Left hindlimb (tissue), 1 donor: ENCODE measurements at regions not wholly inside any gene's neighbourhood (a gene's known extent, or its start where the extent isn't known, plus 50 kb on each side); places are given as distances from the start of the nearest gene placed in this dataset.

ENCODE experiments used
- DNase-seq: peaks from one replicate; pipeline ENCODE4 v3.0.0-alpha.2; 2018

DNA sequence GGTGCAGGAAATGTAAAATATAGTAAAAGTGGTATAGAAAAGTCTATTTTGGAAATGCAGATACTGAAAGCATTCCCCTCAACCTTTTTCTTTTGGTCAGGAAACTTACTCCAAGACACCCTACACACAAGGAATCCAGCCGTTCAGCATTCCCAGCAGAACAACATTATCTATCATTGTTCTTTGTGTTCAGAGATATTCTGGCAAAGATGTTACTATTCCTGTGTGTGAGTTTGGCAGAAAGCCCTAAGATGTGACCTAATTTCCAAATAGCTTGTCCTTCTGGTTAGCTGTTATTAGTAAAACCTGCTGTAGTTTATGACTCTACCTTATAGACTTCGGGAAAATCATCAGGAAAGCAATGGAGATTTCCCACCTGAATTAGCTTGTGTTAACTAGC is 78.1 kb upstream of the PELI1 start:
- DNase-seq, result no peak

DNA sequence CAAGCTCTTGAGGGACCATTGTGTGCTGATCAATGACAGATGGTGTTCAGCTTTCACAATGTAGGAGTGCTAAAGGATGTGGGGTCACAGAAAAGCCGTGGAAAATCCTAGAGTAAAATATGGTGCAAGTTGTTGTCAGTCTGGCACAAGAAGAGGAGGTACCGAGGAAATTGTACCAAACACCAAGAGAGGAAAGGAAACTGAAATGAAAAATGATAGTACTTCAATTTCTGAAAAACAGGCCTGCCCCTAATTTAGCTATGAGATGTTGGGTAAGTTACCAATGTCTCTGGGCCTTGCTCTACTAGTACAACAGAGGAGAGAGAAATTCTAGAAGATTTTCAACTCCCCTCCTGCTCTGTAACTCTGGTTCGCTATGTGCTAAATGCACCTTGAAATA is 78.8 kb upstream of the PELI1 start:
- DNase-seq, result no peak

DNA sequence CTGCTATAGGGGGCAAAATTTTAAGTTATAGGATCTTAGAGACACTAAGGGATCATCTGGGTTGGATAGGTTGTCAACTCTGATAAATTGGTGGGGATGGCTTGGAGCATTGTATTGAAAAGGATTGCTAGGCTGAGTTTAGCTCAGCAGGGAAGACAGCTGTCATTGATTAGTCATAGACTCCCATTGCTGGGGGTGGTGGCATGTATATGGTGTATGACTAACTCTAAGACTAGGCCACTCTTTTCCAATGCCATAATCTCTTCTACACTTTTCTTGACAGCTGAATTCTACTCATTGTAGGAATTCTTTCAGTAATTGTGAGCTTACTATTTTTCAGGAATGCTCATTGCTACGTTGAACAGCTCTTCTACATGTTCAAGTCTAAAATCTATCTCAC is 81.3 kb upstream of the PELI1 start:
- DNase-seq, result no peak

DNA sequence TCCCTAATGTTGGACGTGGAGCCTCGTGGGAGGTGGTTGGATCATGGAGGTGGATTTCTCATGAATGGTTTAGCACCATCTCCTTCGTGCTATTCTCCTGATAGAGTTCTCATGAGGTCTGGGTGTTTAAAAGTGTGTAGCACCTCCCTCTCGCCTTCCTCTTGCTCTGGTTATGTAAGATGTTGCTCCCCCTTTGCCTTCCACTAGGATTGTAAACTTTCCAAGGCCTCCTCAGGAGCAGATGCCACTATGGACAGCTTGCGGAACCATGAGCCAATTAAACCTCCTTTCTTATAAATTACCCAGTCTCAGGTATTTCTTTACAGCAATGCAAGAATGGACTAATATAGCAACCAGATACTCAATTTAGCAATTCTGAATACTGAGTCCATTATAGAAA is 82.4 kb upstream of the PELI1 start:
- DNase-seq, result no peak

DNA sequence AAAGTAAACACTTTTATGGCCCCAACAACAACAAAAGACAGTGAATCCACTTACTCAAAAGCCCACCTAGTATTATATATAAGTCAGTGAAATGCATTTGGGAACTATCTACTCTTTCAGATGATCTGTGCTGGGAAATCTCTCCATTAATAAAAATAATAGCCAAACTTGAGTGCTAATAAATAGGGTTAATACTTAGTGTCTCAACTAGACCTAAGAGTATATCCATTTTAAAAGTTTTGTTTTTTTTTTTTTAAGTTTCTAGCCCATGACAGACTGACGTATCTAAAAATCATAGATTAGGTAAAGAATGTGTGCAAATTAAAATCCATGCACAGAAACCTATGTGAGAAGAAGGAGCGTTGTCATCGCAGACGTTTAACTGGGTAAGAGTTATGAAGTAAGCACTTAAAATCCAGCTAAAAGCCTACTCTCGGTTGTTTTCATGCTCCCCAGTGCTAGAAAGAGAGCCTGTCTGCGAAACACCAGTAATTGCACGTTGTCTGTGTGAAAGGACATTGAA is 83.4 kb upstream of the PELI1 start:
- DNase-seq, result no peak

DNA sequence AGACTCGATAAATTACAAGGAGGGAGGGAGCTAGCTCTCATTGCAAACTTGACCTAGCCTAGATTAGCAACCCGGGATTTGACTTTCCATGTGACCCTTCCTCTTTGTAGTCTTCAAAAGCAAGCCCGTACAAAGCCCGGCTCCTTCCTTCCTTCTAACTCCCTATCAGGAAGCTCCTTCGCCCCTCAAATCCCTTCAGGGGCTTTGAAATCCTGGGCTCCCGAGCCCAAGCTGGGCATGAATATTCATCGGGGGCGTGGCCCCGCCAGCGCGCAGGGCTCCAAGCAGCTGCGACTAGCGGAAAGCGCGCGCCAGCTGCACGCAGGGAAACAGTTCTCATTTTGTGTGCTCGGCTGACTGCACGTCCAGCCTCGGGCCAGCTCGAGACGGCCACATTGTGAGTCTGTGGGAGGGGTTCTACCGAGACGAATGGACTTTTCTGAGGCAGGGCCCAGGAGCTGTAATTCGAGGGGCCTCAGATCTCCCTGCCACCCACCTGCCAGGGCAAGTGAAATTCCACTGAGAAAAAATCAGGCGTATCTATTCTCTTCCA is 84.0 kb upstream of the PELI1 start:
- peak; percentile 89 for DNase-seq

DNA sequence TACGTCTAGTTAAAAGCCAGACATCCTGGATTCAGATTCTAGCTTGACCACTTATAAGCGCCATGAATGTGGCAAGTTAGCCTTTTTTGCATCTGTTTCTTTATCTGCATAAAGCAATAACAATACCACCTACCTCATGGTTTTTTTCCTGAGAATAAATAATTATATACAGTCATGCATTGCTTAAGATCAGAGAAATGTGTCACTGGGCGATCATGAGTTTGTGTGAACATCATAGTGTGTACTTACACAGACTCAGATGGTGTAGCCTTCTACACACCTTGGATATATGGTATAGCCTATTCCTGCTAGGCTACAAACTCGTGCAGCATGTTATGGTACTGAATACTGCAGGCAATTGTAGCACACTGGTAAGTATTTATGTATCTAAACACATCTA is 84.7 kb upstream of the PELI1 start:
- no peak for DNase-seq

DNA sequence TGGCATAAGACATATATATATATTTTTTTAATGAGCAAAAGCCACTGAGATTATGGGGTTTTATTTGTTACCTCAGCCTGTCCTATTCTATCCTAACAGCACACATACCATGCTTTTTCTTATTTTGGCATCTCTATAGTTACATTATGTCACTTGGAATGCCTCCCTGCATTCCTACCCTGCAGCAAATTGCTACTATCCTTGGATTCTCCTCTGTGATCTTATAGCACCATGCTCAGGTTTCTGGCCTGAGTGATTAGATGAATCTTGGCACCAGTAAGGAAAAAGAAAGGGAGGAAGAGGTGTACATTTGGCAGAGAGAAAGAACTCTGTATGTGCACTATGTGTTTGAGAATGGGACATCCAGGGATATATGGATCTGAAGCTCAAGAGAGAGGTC is 86.3 kb upstream of the PELI1 start:
- no peak for DNase-seq

DNA sequence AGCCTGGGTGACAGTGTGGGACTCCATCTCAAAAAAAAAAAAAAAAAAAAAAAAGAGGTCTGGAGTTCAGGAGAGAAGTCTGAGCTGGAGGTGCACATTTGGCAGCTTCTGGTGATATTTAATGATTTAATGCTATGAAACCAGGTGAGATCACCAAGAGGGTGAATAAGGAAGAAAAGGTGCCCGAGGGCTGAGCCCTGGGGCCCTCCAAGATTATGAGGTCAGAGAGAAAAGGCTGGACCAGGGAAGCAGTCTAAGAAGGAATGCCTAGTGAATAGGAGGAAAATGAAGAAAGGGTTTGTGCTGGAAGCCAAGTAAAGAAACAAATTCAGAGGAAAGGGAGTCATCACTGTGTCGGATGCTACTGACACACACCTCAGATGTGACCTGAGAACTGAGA is 88.0 kb upstream of the PELI1 start:
- DNase-seq, result no peak

DNA sequence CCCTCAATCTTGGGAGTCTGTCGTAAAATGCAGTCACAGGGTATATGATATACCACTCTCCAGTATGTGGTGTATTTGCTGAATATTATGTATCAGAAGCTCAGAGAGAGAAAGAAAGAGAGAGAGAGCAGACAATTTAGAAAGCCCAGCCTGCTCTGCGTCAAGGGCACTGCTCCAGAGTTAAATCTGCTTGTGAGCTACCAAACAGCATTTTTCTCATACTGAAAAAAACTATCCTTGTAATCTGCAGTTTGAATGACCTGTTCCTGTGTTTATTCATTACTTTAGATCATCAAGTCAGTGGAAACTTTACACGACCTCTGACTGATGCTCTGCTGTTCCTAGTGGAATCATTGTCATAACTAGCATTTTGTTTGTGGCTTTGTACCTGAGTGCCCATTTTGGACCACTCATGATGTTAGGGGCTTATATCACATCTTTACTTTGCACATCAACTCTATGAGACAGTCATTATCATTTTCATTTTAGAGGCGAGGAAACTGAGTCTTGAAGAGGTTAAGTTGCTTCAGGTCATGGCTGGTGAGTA is 89.2 kb upstream of the PELI1 start:
- DNase-seq, result no peak

DNA sequence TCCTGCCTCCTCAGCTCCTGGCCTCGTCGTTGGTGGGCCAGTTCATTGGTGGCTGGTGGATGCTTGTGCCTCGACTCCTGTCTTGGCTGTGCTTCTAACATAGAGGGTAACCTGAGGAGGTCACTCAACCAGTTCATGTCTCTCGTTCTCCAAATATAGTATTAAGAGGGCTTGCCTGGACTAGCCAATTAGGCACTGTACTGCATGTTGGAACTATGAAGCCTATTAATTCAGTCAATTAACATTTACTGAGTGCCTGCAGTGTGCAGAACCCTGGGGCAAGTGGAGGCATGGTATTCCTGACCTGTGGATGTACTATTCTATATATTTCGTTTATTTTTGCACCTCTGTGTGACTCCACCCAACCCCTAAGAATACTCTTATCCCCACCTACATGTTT is 89.9 kb upstream of the PELI1 start:
- no peak for DNase-seq

DNA sequence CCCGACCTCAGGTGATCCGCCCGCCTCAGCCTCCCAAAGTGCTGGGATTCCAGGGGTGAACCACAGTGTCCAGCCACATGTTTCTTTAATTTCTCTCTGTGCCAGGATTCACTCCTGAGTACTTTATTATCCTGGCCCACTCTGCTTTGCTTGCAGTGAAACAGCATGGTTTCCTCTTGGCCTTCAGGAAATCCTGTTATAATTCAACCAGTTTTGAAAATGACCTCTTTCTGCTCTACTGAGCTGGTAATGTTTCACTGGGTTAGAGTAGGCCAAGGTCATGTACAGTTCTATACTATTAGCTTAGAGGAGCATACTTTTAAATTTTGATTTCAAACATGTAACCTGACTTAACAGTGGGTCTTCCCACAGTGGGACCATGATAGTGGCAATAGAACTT is 90.6 kb upstream of the PELI1 start:
- no peak for DNase-seq

DNA sequence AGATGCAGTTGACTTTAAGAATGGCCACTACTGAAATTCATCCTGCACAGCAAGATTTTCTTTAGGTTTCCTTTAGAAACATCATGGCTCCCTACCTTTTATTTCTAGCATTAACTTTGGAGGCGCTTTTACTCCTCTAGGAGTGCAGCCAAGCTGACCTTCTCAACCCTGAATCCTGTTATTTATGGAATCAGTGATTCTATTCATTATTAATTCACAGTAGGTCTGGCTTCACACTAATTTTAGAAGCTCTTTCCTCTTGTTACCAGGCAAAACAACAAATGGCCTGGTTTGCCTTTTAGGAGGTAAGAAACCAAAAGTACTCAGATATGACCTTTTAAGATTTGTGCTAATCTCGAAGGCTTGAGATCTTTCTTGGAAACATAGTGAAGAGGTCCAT is 93.0 kb upstream of the PELI1 start:
- no peak for DNase-seq

DNA sequence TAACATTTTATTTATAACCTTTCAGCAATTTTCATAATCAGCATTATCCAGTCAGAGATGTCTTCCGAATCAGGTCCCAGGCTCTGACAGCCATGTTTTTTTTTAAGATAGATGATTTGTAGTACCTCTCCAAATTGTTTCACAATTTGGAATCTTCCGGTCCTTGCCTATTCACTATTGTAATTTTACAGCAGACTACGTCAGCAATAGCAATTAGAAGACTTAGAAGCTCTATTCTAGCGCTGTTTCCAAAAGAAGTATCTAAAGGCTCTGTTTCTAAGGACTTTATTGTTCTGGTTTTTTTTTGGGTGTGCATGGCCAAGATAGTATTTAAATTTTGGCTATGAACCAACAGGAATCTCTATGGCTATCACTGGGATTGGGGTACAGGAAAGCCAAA is 94.6 kb upstream of the PELI1 start:
- no peak for DNase-seq

DNA sequence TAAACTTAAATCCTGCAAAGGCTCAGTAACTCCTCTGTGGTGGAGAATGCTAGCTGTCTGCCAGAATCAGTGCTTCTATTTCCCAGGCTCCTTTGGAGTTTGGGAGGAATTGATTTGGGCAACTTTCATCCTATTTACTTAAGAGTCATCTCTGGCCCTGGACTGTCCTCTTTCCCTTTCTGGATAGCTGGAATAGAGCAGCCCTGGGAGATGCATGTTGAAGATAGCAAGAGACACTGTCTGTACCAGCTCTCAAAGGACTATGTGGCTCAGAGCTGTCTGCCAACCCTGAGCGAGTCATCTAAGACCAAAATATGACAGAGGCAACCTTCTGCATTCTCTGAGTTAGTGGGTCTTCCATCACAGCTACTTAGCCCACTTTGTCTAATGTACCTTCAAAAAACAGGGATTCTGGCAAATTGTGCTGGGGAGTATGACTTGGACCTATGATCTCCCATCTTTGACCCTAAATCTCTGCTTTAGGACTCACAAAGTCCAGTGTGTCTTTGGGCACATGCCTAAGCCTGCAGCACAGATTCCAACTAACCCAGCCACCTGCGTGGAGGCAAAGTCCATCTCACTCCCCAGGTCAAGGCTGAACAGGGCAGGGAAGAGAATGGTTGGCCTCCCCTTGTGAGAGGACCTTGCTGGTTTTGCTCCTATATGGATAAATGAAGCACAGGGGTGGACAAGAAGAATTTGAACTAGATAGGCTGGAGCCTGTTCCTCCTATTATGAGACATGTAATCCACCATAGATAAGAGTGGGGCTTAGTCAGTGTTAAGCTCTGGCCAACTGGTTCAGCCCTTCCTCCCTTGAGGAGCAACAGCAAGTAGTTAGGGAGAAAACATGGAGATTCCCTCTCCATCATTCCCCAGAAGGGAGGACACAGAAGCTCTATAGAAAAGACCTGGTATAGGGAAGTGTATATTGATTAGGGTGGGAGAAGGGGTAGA is 99.1 kb upstream of the PELI1 start:
- DNase-seq, result no peak

DNA sequence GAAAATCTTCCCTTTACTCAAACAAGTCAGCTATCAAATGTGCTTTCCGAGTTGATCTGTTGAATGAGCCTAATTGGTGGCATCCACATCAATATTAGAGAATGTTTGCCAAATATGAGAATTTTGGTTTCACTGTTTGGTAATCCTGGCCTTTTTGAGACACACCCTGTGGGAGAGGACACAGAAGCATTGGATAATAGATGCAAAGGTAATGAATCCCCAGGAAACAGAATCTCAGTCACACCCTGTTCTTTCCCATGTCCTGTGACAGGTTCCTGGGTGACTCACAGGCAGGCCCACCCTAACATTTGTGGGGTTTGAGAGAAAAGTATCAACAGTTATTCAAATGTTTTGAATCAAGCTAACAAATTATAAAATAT is 99.8 kb upstream of the PELI1 start:
- no peak for DNase-seq

DNA sequence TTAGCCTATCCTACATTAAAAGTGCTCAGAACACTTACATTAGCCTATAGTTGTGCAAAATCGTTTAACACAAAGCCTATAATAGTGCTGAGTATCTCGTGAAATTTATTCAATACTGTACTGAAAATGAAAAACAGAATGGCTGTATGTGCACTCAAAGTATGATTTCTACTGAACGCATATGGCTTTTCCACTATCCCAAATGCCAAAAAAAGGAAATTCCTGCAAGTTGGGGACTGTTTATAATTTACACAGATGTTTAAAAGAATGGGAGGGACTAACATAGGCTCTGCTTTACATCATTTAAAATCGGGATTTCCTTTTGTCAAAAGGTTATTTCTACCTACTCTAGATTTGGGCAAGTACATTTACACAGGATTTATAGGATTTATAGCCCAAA is 101.4 kb upstream of the PELI1 start:
- no peak for DNase-seq

DNA sequence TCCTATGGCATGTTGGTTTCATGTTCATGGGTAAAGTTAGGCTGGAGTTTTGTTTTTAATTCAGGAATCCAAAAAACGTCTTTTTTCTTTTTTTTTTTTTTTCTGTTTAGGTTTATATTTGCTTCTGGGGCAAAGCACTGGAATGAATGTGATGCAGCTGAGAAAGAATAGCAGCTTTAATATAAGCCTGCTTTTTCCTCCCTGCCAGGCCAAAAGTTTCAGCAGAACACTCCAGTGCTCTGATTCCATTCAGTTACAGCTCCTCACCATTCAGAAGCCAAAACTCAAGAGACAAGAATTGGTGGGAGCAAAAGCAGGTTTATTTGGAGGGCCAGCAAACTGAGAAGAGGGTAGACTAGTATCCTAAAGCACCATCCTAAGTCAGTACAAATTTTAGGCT is 102.7 kb upstream of the PELI1 start:
- DNase-seq, result no peak

DNA sequence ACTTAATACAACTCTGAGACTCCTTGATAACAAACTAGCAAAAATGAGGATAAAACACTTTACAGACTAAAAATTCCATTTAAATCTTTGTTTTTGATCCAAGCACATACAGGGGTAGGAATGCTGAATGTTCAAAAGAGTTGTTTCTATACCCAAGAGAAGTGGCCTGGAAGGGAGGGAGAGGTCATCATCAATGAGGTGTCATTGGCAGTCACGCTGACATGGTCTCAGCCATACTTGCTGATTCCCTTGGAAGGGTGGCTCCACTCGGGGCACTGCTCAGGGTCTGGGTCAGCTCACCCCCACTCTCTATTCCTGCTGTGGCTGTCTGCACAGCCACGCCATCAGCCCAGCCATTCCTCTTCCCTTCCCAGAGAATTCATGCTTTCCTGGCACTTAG is 105.2 kb upstream of the PELI1 start:
- no peak for DNase-seq

DNA sequence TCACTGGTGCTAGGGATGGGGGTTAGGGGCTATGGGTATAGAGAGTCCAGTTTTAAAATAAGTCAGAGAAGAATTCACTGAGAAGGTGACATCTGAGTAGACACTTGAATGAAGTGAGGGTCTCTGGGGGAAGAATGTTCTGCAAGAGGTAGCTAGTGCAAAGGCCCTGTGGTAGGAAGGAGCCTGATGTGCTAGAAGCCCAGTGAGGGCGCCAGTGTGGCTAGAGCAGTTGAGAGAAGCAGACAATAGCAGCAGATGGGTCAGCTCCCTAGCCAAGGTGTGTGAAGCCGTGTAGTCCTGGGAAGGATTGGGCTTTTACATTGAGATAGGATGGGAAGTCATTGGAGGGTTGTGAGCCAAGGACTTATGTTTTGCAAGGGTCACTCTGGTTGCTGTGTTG is 105.8 kb upstream of the PELI1 start:
- DNase-seq, result no peak

DNA sequence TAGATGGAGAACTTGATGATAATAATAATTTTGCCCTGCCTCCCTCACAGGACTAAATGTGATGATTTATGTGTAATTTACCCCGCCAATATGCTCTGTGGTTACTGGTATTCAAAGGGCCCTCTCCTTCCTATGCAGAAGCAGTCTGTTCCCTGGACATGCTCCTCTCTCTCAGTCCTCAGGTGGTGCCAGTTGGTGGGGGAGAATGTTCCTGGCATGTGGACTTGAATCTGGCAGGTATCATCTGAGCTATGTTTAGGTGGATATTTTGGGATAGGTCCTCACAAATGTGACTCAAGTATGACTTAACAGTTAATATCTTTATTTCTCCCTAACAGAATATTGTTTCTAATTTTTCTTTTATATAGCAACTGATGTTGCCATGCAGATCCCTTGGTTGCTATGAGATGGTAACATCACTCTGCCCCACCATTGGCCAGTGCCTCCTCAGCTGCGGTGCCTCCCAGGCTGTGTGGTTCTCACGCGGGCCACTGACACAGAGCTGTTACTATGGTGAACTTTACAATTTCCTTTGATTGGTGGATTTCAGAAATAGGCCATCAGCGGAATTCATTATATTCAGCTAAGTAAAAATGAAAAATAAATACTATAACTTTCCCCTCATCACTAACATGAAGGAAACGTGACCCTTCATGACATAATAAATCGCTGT is 106.7 kb upstream of the PELI1 start:
- peak; percentile 53 for DNase-seq

DNA sequence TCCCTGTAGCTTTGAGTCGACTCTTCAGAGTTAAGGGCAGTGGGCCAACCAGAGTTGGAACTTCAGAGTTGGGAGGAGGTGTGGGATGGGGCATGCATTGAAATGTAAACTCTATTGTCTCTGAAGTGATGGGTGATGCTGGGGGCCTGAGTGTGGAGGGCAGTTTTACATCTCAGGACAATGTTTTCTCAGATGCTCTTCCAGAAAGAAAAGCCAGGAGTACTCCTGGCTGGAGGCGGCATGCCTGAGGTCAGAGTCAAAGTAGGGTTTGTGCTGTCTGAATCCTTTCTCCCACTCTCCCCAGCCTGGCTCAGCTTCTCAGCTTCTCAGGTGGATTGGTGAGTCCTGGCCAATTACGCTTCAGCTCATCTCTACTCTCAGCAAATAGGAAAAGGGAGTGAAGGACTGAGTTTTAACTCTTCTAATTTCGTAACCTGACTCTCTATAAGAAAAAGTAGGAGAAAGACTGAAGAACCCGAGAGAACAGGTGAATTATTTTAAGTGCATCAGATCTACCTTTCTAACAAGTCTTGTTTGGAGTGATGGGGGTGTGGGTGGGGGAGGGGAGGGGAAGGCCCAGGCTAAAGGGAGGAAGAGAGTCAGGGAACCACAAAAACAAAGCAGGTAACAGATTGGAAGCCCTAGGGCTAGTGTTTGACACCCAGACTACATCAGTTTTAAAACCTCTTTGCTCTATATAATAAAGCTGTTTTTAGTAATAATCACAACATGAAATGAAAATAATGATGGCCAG is 107.5 kb upstream of the PELI1 start:
- DNase-seq, result no peak
